Large intestine (tissue), 3 donors: ENCODE measurements at regions not wholly inside any gene's neighbourhood (a gene's known extent, or its start where the extent isn't known, plus 50 kb on each side); places are given as distances from the start of the nearest gene placed in this dataset.

Experiments
- DNase-seq, 2 donors: peaks; one replicate each; pipeline versions ENCODE4 v3.0.0 to v3.0.0-alpha.2; 2013
- H3K27ac ChIP-seq: one replicate; pipeline ENCODE4 v1.5.1; 2013; ENCODE audit warnings: low read length
- H3K27me3 ChIP-seq: 2 replicates; pipeline ENCODE4 v1.6.1; 2013; ENCODE audit warnings: low read length; ENCODE audit not compliant: control insufficient read depth, insufficient read depth
- H3K36me3 ChIP-seq: 2 replicates; pipeline ENCODE4 v1.6.1; 2013; ENCODE audit warnings: low read length; ENCODE audit not compliant: control insufficient read depth, insufficient read depth
- H3K4me1 ChIP-seq: one replicate; pipeline ENCODE4 v1.6.1; 2013; ENCODE audit warnings: low read length; ENCODE audit not compliant: control insufficient read depth, insufficient read depth
- H3K4me3 ChIP-seq: one replicate; pipeline ENCODE4 v1.5.1; 2013; ENCODE audit warnings: low read length
- H3K9me3 ChIP-seq: one replicate; pipeline ENCODE4 v1.6.1; 2013; ENCODE audit warnings: mild to moderate bottlenecking, low read depth, low read length, moderate library complexity; ENCODE audit not compliant: control insufficient read depth
- WGBS: methylation state at CpG from one replicate; pipeline ENCODE4 v1.1.5; 2013; ENCODE audit warnings: low lambda C conversion rate; ENCODE audit not compliant: insufficient coverage; 5-methylcytosine and 5-hydroxymethylcytosine counted together

- Histone ChIP-seq H3K9me3 (no peaks in the 10 kb centered on the region), H3K27me3 (no peaks in the 10 kb centered on the region)
- WGBS = no CpG with 5 or more reads among the region's 9 CpGs
Measured at GRCh38 chr14:104428860-104429259, 150.7 kb upstream of the C14orf180 start.

GRCh38 chr14:104429291-104429861 lies 150.2 kb upstream of the C14orf180 start:
- DNase-seq = no peak
- no CpG with 5 or more reads among the region's 30 CpGs for WGBS

More at GRCh38 chr14:104428860-104429259, 150.7 kb upstream of the C14orf180 start:
- Histone ChIP-seq H3K36me3 (no peaks in the 10 kb centered on the region), H3K27ac (no peak overlapping the region), H3K4me3 (no peak overlapping the region), H3K4me1 (peaks cover 4% of the 10 kb centered on the region)
- DNase-seq = no peak

DNA sequence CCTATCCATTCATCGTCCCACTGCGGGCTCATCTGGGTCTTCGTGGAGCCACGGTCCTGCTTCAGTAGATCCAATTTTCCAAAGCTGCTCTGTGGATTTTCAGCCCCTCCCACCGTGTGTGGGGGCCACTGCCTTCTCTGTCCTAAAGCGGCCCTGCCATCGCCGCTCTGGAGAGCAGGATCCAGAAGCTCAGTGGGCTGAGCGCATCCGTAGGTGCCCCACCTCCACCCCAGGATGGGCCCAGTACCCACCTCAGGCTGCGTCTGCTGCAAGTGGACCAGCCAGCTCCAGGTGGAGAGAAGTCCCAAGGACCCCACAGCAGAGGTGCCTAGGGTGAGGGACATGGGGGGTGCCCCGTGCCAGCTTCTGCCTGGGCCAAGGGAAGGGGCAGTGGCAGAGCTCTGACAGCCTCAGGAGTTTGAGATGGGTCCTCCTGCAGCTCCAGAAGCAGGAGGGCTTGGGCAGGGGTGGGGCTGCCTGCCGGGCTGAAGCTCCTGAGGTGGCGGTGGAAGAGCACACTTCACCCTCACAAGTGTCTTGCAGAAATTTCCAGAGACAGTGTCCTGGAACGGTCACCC lies 148.1 kb upstream of the C14orf180 start:
- Histone ChIP-seq H3K4me1 (peaks cover 4% of the 10 kb centered on the region), H3K27ac (no peak overlapping the region), H3K27me3 (no peaks in the 10 kb centered on the region), H3K36me3 (no peaks in the 10 kb centered on the region), H3K4me3 (no peak overlapping the region), H3K9me3 (no peaks in the 10 kb centered on the region)
- DNase-seq = no peak
- no CpG with 5 or more reads among the region's 15 CpGs for WGBS

More at GRCh38 chr14:104429291-104429861, 150.2 kb upstream of the C14orf180 start:
- Histone ChIP-seq H3K9me3 (no peaks in the 10 kb centered on the region), H3K4me1 (peaks cover 2% of the 10 kb centered on the region), H3K27ac (no peak overlapping the region), H3K27me3 (no peaks in the 10 kb centered on the region), H3K36me3 (no peaks in the 10 kb centered on the region), H3K4me3 (no peak overlapping the region)

- no peak overlapping the region for H3K4me3 ChIP-seq
- no CpG with 5 or more reads among the region's 11 CpGs for WGBS
- peaks cover 9% of the 10 kb centered on the region for H3K4me1 ChIP-seq
- H3K27me3 ChIP-seq = no peaks in the 10 kb centered on the region
- no peak for DNase-seq
- H3K9me3 ChIP-seq = no peaks in the 10 kb centered on the region
- H3K36me3 ChIP-seq = no peaks in the 10 kb centered on the region
- no peak overlapping the region for H3K27ac ChIP-seq
Measured at GRCh38 chr14:104431929-104432541, 147.5 kb upstream of the C14orf180 start.

- H3K4me1 ChIP-seq = peaks cover 9% of the 10 kb centered on the region
- H3K9me3 ChIP-seq = no peaks in the 10 kb centered on the region
- H3K36me3 ChIP-seq = no peaks in the 10 kb centered on the region
- DNase-seq = no peak
- H3K27ac ChIP-seq = no peak overlapping the region
- WGBS = 80% methylated on average over 3 of the region's 27 CpGs
- no peak overlapping the region for H3K4me3 ChIP-seq
- no peaks in the 10 kb centered on the region for H3K27me3 ChIP-seq
Measured at GRCh38 chr14:104432611-104433231, 146.8 kb upstream of the C14orf180 start.

DNA sequence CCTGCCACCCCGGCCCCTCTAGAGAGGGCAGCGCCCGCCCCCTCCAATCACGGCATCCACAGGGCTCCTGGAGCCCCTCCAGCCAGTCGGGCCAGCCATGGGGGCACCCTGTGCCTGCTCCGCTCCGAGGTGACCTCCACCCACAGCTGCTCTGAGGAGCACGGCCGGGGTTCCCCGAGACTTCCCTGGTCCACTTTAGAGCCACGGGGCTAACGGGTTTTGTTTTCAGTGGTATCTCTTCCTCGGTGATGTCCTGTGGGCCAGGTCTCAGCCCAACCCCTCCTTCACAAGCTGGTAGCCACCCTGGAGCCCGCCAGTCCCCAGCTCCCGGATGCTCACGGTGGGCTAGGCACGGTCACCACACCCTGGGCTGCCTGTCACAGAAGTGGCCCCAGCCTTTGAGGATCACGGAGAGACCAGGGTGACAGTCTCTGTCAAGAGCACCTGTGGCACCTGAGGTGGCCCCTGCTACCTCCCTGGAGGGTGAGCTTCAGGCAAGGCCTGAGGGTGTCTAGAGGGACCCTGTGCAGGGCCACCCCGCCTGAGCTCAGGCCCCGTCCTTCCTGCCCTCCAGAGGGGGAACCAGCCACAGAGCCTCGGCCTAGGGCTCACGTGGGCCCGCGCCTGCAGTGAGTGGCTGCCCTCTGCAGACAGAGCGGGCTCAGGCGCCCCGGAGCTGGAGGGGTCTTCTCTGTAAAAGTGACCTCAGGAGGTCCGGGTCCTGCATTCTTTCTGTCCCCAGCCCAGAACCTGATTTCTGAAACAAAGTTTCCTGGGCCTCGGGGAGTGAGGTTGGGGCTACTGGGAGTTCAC lies 146.0 kb upstream of the C14orf180 start:
- Histone ChIP-seq H3K27ac (no peak overlapping the region), H3K27me3 (no peaks in the 10 kb centered on the region), H3K4me3 (no peak overlapping the region), H3K4me1 (peaks cover 9% of the 10 kb centered on the region), H3K9me3 (no peaks in the 10 kb centered on the region), H3K36me3 (no peaks in the 10 kb centered on the region)
- no CpG with 5 or more reads among the region's 29 CpGs for WGBS
- no peak for DNase-seq

DNA sequence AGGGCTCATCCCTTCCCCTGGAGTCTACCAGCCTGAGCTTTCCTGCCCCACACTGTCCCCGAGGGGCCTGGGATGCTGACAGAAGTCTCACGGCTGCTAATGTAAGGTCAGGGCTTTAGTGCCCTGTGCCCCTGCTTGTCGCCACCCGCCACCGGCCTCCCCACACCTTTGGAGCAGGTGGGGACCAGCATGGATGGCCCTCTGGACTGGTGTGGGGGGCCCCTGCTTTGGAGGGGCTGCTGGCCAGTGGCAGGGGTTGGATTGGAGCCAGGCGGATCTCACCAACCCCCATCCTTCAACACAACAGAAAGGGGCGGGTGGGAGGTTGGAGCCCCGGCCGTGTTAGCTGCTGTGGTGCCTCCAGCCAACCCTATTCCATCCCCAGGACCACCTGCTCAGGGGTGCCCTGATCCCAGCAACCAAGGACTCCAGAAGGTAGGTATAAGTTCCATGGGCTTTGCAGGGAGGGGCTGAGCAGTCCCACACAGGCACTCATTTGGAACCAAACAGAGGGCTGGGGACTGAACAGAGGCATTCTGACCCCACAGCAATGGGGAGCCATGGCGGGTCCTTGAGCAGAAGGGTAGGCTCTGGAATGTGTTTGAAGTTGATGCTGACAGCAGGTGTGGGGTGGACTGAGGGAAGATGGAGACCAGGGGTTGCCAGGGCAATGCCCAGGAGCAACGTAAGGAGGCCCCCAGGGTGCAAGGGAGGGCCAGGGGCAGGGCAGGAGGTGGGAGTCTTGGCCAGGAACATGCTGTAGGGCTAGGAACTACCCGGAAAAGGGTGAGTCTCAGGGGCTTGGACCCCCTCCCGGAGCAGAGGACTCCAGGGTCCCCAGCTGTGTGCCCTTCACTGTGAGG lies 145.1 kb upstream of the C14orf180 start:
- no CpG with 5 or more reads among the region's 13 CpGs for WGBS

DNA sequence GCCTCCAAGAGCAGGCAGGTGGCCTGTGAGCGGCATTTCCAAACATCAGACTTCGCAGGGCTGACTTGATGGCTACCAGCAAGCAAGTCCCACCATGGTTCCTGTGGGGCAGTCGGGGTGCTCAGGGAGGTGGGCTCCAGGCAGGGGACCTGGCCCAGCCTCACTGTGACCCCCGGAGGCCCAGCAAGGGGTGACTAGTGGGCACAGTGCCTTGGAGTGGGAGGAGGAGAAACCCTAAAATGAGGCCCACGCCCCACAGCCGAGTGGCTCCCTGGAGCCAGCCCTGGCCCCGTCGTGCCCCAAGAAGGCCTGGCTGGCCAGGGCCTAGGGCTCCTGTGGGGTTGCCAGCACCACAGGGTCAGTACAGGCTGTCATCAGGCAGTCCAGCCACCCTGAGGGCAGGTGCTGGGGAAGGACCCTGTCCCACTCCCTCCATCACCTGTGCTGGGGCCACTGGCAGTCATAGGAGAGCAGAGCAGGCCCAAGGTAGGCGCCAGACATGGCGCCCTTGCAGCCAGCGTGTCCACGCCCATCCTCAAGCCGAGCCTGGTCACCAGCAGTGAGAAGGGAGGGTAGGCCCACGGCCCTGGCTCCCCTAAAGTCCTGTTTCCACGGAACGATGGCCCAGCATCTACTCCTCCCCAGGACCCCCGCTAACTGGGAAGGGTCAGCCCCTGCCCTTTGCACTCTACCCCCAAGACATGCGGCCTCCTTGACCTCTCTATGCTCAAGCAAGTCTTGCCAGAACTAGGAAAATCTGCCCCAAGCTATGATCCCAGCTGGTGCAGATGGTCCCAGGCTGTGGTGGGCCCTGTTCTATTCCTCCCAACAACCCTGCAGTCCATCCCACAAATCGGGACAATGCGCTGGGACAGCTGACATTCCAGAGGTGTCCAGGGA lies 144.2 kb upstream of the C14orf180 start:
- no peaks in the 10 kb centered on the region for H3K9me3 ChIP-seq
- WGBS = no CpG with 5 or more reads among the region's 20 CpGs
- no peak overlapping the region for H3K27ac ChIP-seq
- H3K36me3 ChIP-seq = no peaks in the 10 kb centered on the region
- no peak overlapping the region for H3K4me3 ChIP-seq
- DNase-seq = no peak
- H3K27me3 ChIP-seq = no peaks in the 10 kb centered on the region
- H3K4me1 ChIP-seq = peaks cover 9% of the 10 kb centered on the region

More for the DNA sequence above, 145.1 kb upstream of the C14orf180 start:
- Histone ChIP-seq H3K4me1 (peaks cover 9% of the 10 kb centered on the region), H3K4me3 (no peak overlapping the region), H3K9me3 (no peaks in the 10 kb centered on the region), H3K36me3 (no peaks in the 10 kb centered on the region), H3K27me3 (no peaks in the 10 kb centered on the region), H3K27ac (no peak overlapping the region)
- no peak for DNase-seq

GRCh38 chr14:104436047-104436591 lies 143.4 kb upstream of the C14orf180 start:
- H3K4me1 ChIP-seq = peaks cover 9% of the 10 kb centered on the region
- no peak overlapping the region for H3K27ac ChIP-seq
- peak; percentile 29 to 31 for DNase-seq
- WGBS = no CpG with 5 or more reads among the region's 20 CpGs
- no peaks in the 10 kb centered on the region for H3K9me3 ChIP-seq
- H3K27me3 ChIP-seq = no peaks in the 10 kb centered on the region
- no peak overlapping the region for H3K4me3 ChIP-seq
- no peaks in the 10 kb centered on the region for H3K36me3 ChIP-seq
